Panc1 (cell line): ENCODE measurements at regions not wholly inside any gene's neighbourhood (a gene's known extent, or its start where the extent isn't known, plus 50 kb on each side); places are given as distances from the start of the nearest gene placed in this dataset.

Experiments
- CTCF ChIP-seq: fragments of 450-650 bp; IDR thresholded peaks from 2 replicates; pipeline ENCODE4 v1.5.1; 2017; ENCODE audit warnings: mild to moderate bottlenecking
- SIN3A ChIP-seq: IDR thresholded peaks from 2 replicates; pipeline ENCODE4 v1.6.1; 2012; ENCODE audit warnings: low read depth, mild to moderate bottlenecking, low read length, moderate library complexity, borderline replicate concordance; ENCODE audit not compliant: insufficient read depth

- TF ChIP-seq CTCF (no peak), SIN3A (no peak)
Observed at GRCh38 chr3:164478323-164478722, 600.0 kb downstream of the SI start.
